ENCODE measurements at regions not wholly inside any gene's neighbourhood (a gene's known extent, or its start where the extent isn't known, plus 50 kb on each side); places are given as distances from the start of the nearest gene placed in this dataset.
"Not testable (repeated sequence)": the region's sequence is repeated elsewhere in the genome, so short reads cannot be mapped to it uniquely, and the experiment has no call there.

- H3K27ac Mint-ChIP-seq; H2AFZ ChIP-seq (ENCODE audit: insufficient read depth, low read depth, low read length, poor library complexity, severe bottlenecking); H3K9ac ChIP-seq (ENCODE audit: insufficient read depth, low read length, poor library complexity, severe bottlenecking); H3K4me3 ChIP-seq (replicated peaks in 1 of 3; ENCODE audit: low read depth in 2 of 3, low read length in 3 of 3); intact Hi-C loops (cut with micrococcal nuclease); H3K4me1 Mint-ChIP-seq; DNase-seq; H3K4me1 ChIP-seq (ENCODE audit: control insufficient read depth in 1 of 2, insufficient read depth in 2 of 2, low read length in 2 of 2); H3K27me3 ChIP-seq (ENCODE audit: control insufficient read depth in 2 of 2, insufficient read depth in 2 of 2, low read length in 2 of 2); H3K9me3 ChIP-seq (replicated peaks in 1 of 2; ENCODE audit: control insufficient read depth in 1 of 2, insufficient read depth in 1 of 2, low read length in 2 of 2); H3K27ac ChIP-seq (ENCODE audit: low read depth in 1 of 2, low read length in 2 of 2); H3K79me2 ChIP-seq (ENCODE audit: insufficient read depth, low read length); H3K4me3 Mint-ChIP-seq; H4K20me1 ChIP-seq (ENCODE audit: insufficient read depth, low read length); H3K36me3 ChIP-seq (replicated peaks in 1 of 2; ENCODE audit: control insufficient read depth in 1 of 2, insufficient read depth in 2 of 2, low read length in 2 of 2); H3K4me2 ChIP-seq (replicated peaks; ENCODE audit: extremely low read depth, low read length, poor library complexity, severe bottlenecking); H3K27me3 Mint-ChIP-seq (ENCODE audit: low read depth in 3 of 3); H3K36me3 Mint-ChIP-seq; H3K9me3 Mint-ChIP-seq: not testable (repeated sequence)
- no CpG with 5 or more reads among the region's 50 CpGs for WGBS (ENCODE audit: insufficient coverage)
These were observed 88.4 kb downstream of the LIMS4 start for GRCh38 chr2:110384109-110384735.

GRCh38 chr2:110383163-110384048, 89.2 kb downstream of the LIMS4 start:
- not testable (repeated sequence) for H3K4me1 Mint-ChIP-seq

GRCh38 chr2:110373519-110373918, 99.1 kb downstream of the LIMS4 start:
- intact Hi-C loops (cut with micrococcal nuclease); H3K9me3 ChIP-seq (replicated peaks in 1 of 2; ENCODE audit: control insufficient read depth in 1 of 2, insufficient read depth in 1 of 2, low read length in 2 of 2); H3K4me1 ChIP-seq (ENCODE audit: control insufficient read depth in 1 of 2, insufficient read depth in 2 of 2, low read length in 2 of 2); H3K36me3 ChIP-seq (replicated peaks in 1 of 2; ENCODE audit: control insufficient read depth in 1 of 2, insufficient read depth in 2 of 2, low read length in 2 of 2); H4K20me1 ChIP-seq (ENCODE audit: insufficient read depth, low read length); H3K79me2 ChIP-seq (ENCODE audit: insufficient read depth, low read length); H3K36me3 Mint-ChIP-seq; DNase-seq; H3K27me3 ChIP-seq (ENCODE audit: control insufficient read depth in 2 of 2, insufficient read depth in 2 of 2, low read length in 2 of 2); H3K4me1 Mint-ChIP-seq; H3K4me2 ChIP-seq (replicated peaks; ENCODE audit: extremely low read depth, low read length, poor library complexity, severe bottlenecking); H3K27me3 Mint-ChIP-seq (ENCODE audit: low read depth in 3 of 3); H3K9ac ChIP-seq (ENCODE audit: insufficient read depth, low read length, poor library complexity, severe bottlenecking); H3K4me3 ChIP-seq (replicated peaks in 1 of 3; ENCODE audit: low read depth in 2 of 3, low read length in 3 of 3); H3K27ac ChIP-seq (ENCODE audit: low read depth in 1 of 2, low read length in 2 of 2); H2AFZ ChIP-seq (ENCODE audit: insufficient read depth, low read depth, low read length, poor library complexity, severe bottlenecking); H3K27ac Mint-ChIP-seq; H3K9me3 Mint-ChIP-seq; H3K4me3 Mint-ChIP-seq: not testable (repeated sequence)
- WGBS (ENCODE audit: insufficient coverage) = no CpG with 5 or more reads among the region's 2 CpGs

More at GRCh38 chr2:110383163-110384048, 89.2 kb downstream of the LIMS4 start:
- intact Hi-C loops (cut with micrococcal nuclease); H3K9ac ChIP-seq (ENCODE audit: insufficient read depth, low read length, poor library complexity, severe bottlenecking); H3K27ac Mint-ChIP-seq; H3K27ac ChIP-seq (ENCODE audit: low read depth in 1 of 2, low read length in 2 of 2); DNase-seq; H3K9me3 ChIP-seq (replicated peaks in 1 of 2; ENCODE audit: control insufficient read depth in 1 of 2, insufficient read depth in 1 of 2, low read length in 2 of 2); H3K4me2 ChIP-seq (replicated peaks; ENCODE audit: extremely low read depth, low read length, poor library complexity, severe bottlenecking); H3K4me3 Mint-ChIP-seq; H3K27me3 ChIP-seq (ENCODE audit: control insufficient read depth in 2 of 2, insufficient read depth in 2 of 2, low read length in 2 of 2); H3K79me2 ChIP-seq (ENCODE audit: insufficient read depth, low read length); H3K4me1 ChIP-seq (ENCODE audit: control insufficient read depth in 1 of 2, insufficient read depth in 2 of 2, low read length in 2 of 2); H3K27me3 Mint-ChIP-seq (ENCODE audit: low read depth in 3 of 3); H3K36me3 ChIP-seq (replicated peaks in 1 of 2; ENCODE audit: control insufficient read depth in 1 of 2, insufficient read depth in 2 of 2, low read length in 2 of 2); H3K4me3 ChIP-seq (replicated peaks in 1 of 3; ENCODE audit: low read depth in 2 of 3, low read length in 3 of 3); H3K9me3 Mint-ChIP-seq; H4K20me1 ChIP-seq (ENCODE audit: insufficient read depth, low read length); H2AFZ ChIP-seq (ENCODE audit: insufficient read depth, low read depth, low read length, poor library complexity, severe bottlenecking); H3K36me3 Mint-ChIP-seq: not testable (repeated sequence)
- no CpG with 5 or more reads among the region's 75 CpGs for WGBS (ENCODE audit: insufficient coverage)

- H3K9ac ChIP-seq (ENCODE audit: insufficient read depth, low read length, poor library complexity, severe bottlenecking); H3K36me3 ChIP-seq (replicated peaks in 1 of 2; ENCODE audit: control insufficient read depth in 1 of 2, insufficient read depth in 2 of 2, low read length in 2 of 2); H3K4me1 Mint-ChIP-seq; DNase-seq; H3K27me3 Mint-ChIP-seq (ENCODE audit: low read depth in 3 of 3); H3K9me3 ChIP-seq (replicated peaks in 1 of 2; ENCODE audit: control insufficient read depth in 1 of 2, insufficient read depth in 1 of 2, low read length in 2 of 2); H3K27ac Mint-ChIP-seq; H3K79me2 ChIP-seq (ENCODE audit: insufficient read depth, low read length); H4K20me1 ChIP-seq (ENCODE audit: insufficient read depth, low read length); H3K4me1 ChIP-seq (ENCODE audit: control insufficient read depth in 1 of 2, insufficient read depth in 2 of 2, low read length in 2 of 2); H3K4me3 Mint-ChIP-seq; H3K4me3 ChIP-seq (replicated peaks in 1 of 3; ENCODE audit: low read depth in 2 of 3, low read length in 3 of 3); H3K27me3 ChIP-seq (ENCODE audit: control insufficient read depth in 2 of 2, insufficient read depth in 2 of 2, low read length in 2 of 2); intact Hi-C loops (cut with micrococcal nuclease); H3K36me3 Mint-ChIP-seq; H3K9me3 Mint-ChIP-seq; H2AFZ ChIP-seq (ENCODE audit: insufficient read depth, low read depth, low read length, poor library complexity, severe bottlenecking); H3K27ac ChIP-seq (ENCODE audit: low read depth in 1 of 2, low read length in 2 of 2); H3K4me2 ChIP-seq (replicated peaks; ENCODE audit: extremely low read depth, low read length, poor library complexity, severe bottlenecking): not testable (repeated sequence)
- WGBS (ENCODE audit: insufficient coverage) = no CpG with 5 or more reads among the region's 2 CpGs
These were observed 101.0 kb downstream of the LIMS4 start for GRCh38 chr2:110371633-110372032.

All from CD14-positive monocyte (primary cell).